ENCODE measurements at regions not wholly inside any gene's neighbourhood (a gene's known extent, or its start where the extent isn't known, plus 50 kb on each side); places are given as distances from the start of the nearest gene placed in this dataset.

DNA sequence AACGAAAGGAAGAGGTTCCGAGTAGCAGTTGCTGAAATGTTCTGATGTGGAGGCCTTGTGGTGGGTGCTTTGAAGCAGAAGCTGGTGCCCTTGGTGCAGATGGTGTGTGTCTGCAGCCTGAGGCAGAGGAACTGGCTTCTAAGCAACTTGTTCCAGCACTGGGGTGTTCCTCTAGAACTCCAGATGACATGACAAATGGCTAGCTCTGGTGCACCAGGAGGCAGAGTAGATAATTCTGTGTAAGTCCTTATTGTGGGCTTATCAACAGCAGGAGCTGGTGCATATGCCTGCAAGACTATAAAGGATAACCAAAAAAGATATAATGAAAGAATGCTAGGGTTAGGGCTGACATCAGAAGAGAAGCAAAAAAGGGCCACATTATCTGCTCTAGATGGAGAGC lies 76.5 kb downstream of the ARL5B start:
- intact Hi-C loops (cut with DNase I) = no loop called here
- WGBS, 3 donors = 86 to 93% (median 93%) methylated on average over 2 of the region's 2 CpGs
- ATAC-seq = no peak

DNA sequence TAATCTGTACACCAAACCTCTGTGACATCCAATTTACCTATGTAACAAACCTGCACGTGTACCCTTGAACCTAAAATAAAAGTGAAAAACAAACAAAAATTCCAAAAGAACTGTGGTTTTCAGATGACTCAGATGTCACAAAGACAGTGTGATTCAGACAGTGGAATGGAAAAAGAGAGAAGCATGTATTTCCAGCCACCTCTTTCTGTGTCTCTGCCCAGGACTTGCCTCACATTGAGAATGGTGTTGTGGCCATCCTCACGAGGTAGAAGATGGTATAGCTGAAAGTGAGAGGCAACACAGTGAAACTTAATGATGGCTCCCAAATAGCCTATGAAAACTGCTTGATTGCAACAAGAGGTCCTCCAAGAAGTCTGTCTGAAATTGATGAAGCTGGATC lies 78.0 kb downstream of the ARL5B start:
- Histone ChIP-seq H3K4me1 (no peaks in the 10 kb centered on the region), H3K36me3 (ENCODE audit: insufficient read depth in 1 of 2, low read depth in 1 of 2) (no peaks in the 10 kb centered on the region), H3K9me3 (no peaks in the 10 kb centered on the region), H3K4me3 (no peak overlapping the region), H3K27ac (no peak overlapping the region), H3K27me3 (ENCODE audit: insufficient read depth in 3 of 3, low read length in 2 of 3) (no peaks in the 10 kb centered on the region)
- TF ChIP-seq, protein P1, sequence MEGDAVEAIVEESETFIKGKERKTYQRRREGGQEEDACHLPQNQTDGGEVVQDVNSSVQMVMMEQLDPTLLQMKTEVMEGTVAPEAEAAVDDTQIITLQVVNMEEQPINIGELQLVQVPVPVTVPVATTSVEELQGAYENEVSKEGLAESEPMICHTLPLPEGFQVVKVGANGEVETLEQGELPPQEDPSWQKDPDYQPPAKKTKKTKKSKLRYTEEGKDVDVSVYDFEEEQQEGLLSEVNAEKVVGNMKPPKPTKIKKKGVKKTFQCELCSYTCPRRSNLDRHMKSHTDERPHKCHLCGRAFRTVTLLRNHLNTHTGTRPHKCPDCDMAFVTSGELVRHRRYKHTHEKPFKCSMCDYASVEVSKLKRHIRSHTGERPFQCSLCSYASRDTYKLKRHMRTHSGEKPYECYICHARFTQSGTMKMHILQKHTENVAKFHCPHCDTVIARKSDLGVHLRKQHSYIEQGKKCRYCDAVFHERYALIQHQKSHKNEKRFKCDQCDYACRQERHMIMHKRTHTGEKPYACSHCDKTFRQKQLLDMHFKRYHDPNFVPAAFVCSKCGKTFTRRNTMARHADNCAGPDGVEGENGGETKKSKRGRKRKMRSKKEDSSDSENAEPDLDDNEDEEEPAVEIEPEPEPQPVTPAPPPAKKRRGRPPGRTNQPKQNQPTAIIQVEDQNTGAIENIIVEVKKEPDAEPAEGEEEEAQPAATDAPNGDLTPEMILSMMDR (IDR thresholded peaks at IDR 0.05) = no peak
- WGBS, 3 donors = 52 to 75% (median 62%) methylated on average over 2 of the region's 2 CpGs
- DNase-seq (no peak), ATAC-seq (no peak)
- intact Hi-C loops (cut with DNase I) = no loop called here

More for the DNA sequence above, 76.5 kb downstream of the ARL5B start:
- H3K4me1 ChIP-seq = no peaks in the 10 kb centered on the region
- no peak overlapping the region for H3K27ac ChIP-seq
- no peak for DNase-seq
- no peaks in the 10 kb centered on the region for H3K9me3 ChIP-seq
- H3K27me3 ChIP-seq (ENCODE audit: insufficient read depth in 3 of 3, low read length in 2 of 3) = no peaks in the 10 kb centered on the region
- H3K4me3 ChIP-seq = no peak overlapping the region
- TF ChIP-seq, protein P1 (IDR thresholded peaks at IDR 0.05) = no peak
- H3K36me3 ChIP-seq (ENCODE audit: insufficient read depth in 1 of 2, low read depth in 1 of 2) = no peaks in the 10 kb centered on the region

DNA sequence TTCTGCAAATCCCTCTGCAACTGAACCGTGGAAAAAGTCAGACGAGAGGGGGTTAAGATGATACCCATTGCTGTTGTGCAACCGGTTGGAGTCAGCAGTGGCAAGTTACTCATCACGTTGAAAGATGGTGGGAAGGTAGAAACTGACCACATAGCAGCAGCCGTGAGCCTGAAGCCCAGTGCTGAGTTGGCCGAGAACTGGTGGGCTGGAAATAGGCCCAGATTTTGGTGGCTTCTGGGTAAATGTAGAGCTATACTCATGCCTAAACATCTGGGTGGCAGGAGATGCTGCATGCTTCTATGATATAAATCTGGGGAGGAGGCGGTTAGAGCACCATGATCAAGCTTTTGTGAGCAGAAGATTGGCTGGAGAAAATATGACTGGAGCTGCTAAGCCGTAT lies 78.6 kb downstream of the ARL5B start:
- Histone ChIP-seq H3K27ac (no peak overlapping the region), H3K9me3 (no peaks in the 10 kb centered on the region), H3K4me1 (no peaks in the 10 kb centered on the region), H3K4me3 (no peak overlapping the region), H3K27me3 (ENCODE audit: insufficient read depth in 3 of 3, low read length in 2 of 3) (no peaks in the 10 kb centered on the region), H3K36me3 (ENCODE audit: insufficient read depth in 1 of 2, low read depth in 1 of 2) (no peaks in the 10 kb centered on the region)
- TF ChIP-seq, protein P1 (IDR thresholded peaks at IDR 0.05) = no peak
- DNase-seq (peak in 1 of 2 donors; percentile 55), ATAC-seq (peak in 2 of 4 donors; percentile 36 to 38)
- 34 to 73% (median 34%) methylated on average over 8 of the region's 8 CpGs for WGBS, 3 donors
- intact Hi-C loops (cut with DNase I) = no loop called here

DNA sequence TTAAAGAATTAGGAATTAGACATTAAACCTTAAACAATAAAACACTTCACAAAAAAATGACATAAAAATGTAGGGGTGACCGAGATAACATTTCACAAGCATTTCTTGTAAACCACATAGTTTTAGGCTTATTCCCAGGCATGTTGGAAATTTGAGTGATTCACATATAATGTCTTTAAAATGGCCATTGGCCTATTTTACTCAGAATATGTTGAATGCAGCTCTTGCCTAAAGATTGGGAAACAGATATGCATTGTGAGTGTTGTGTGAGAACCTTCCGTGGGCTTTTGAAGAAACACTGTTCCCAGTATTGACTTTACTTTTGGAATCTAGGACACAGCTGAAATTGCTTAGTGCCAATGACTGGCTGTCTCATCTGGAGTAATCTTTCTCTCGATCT lies 79.6 kb downstream of the ARL5B start:
- DNase-seq = no peak
- H3K27me3 ChIP-seq (ENCODE audit: insufficient read depth in 3 of 3, low read length in 2 of 3) = no peaks in the 10 kb centered on the region
- peaks cover 5% of the 10 kb centered on the region for H3K9me3 ChIP-seq
- no peaks in the 10 kb centered on the region for H3K36me3 ChIP-seq (ENCODE audit: insufficient read depth in 1 of 2, low read depth in 1 of 2)
- 32 to 77% (median 33%) methylated on average over 3 of the region's 3 CpGs for WGBS, 3 donors
- TF ChIP-seq, protein P1 (IDR thresholded peaks at IDR 0.05) = no peak
- H3K27ac ChIP-seq = no peak overlapping the region
- H3K4me3 ChIP-seq = no peak overlapping the region
- intact Hi-C loops (cut with DNase I) = no loop called here
- ATAC-seq = no peak
- no peaks in the 10 kb centered on the region for H3K4me1 ChIP-seq

DNA sequence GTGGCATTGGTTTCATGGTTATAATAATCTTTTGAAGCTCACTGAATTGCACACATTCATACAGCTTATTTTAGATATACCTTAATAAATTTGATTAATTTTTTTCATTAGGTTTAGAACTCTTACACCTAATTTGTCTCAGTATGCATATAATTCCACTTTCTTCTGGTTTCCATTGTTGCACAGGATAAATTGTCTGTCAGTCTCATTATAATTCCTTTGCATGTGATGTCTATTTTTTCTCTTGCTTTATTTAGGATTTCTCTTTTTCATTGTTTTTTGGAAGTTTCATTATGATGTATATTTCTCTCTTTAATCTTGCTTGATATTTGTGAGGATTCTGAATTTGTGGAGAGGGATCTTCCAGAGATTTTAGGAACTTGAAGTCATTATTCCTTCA lies 84.7 kb downstream of the ARL5B start:
- Histone ChIP-seq H3K36me3 (ENCODE audit: insufficient read depth in 1 of 2, low read depth in 1 of 2) (no peaks in the 10 kb centered on the region), H3K27ac (no peak overlapping the region), H3K4me3 (no peak overlapping the region), H3K4me1 (no peaks in the 10 kb centered on the region), H3K9me3 (peaks cover 13% of the 10 kb centered on the region), H3K27me3 (ENCODE audit: insufficient read depth in 3 of 3, low read length in 2 of 3) (no peaks in the 10 kb centered on the region)
- intact Hi-C loops (cut with DNase I) = no loop called here
- DNase-seq (no peak), ATAC-seq (no peak)
- TF ChIP-seq, protein P1 (IDR thresholded peaks at IDR 0.05) = no peak

Measured in psoas muscle (tissue), 7 donors.